ENCODE measurements at regions not wholly inside any gene's neighbourhood (a gene's known extent, or its start where the extent isn't known, plus 50 kb on each side); places are given as distances from the start of the nearest gene placed in this dataset.
A peak's percentile ranks its signal among the peaks of the same experiment; 100 is the strongest.
"Not testable (repeated sequence)": the region's sequence is repeated elsewhere in the genome, so short reads cannot be mapped to it uniquely, and the experiment has no call there.

DNA sequence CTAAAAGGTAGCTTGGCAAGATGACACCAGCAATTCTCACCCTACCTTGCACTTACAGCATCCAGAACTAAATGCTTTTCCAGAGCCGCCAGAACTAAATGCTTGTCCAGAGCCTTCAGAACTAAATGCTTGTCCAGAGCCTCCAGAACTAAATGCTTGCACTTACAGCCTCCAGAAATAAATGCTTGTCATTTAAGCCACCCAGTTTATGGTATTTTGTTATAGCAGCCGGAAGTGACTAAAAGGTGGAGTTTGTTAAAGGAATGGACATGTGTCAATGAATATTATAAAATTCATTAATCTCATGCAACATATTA lies 133.5 kb downstream of the GPX5 start:
- no peak for DNase-seq

GRCh38 chr6:28661097-28661713 lies 135.5 kb downstream of the GPX5 start:
- no peak for DNase-seq

DNA sequence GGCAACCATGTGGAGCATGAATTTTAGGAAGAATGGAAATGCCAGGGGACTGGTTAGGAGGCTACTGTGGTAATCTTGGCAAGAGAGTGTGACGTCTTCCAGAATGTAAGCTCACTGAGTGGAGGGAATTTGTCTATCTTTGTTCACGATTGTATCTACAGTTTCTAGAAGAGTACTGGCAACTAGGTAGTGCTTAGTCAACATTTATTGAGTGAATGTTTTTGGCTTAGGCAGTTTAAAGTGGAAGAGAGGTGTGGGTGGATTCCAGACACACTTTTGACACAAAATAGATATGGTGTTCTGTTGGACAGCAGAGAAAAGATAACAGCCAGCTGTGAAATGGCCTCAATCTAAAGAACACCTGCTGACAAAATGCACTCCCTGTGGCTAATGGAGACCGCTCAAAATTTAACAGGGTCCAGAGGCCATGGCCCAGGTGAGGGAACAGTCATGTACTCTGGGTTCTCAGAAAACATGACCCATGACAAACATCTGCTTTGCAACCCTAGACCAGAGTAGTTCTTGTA lies 139.3 kb downstream of the GPX5 start:
- DNase-seq = no peak

DNA sequence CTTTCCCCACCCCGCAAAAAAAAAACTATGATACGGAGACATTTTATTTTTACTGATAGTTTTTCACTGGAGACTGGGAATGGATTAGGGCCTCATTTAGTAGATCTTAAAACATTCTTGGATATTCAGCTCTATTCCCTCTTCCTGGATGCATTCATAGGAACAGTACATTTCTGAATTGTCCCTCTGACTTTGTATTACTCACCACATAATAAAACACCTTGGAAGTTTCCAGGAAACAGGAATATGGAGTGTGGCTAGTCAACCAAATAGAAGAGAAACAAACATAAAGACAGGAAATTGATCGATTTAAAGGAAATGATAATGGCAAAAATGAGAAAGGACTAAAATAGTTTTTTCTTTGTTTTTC lies 147.7 kb downstream of the GPX5 start:
- no peak for DNase-seq

GRCh38 chr6:28673787-28674671 lies 148.3 kb downstream of the GPX5 start:
- peak; percentile 74 for DNase-seq

GRCh38 chr6:28675600-28675999 lies 149.9 kb downstream of the GPX5 start:
- no peak for DNase-seq

DNA sequence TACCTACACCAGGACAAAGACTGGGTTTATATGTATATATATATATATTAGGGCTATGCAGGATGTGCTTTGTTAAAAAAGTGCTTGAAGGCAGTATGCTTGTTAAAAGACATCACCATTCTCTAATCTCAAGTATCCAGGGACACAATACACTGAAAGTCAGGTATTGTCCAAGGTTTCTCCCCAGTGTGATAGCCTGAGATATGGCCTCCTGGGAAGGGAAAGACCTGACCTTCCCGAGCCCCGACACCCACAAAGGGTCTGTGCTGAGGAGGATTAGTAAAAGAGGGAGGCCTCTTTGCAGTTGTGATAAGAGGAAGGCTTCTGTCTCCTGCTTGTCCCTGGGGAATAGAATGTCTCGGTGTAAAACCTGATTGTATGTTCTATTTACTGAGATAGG lies 156.9 kb downstream of the GPX5 start:
- DNase-seq = no peak

DNA sequence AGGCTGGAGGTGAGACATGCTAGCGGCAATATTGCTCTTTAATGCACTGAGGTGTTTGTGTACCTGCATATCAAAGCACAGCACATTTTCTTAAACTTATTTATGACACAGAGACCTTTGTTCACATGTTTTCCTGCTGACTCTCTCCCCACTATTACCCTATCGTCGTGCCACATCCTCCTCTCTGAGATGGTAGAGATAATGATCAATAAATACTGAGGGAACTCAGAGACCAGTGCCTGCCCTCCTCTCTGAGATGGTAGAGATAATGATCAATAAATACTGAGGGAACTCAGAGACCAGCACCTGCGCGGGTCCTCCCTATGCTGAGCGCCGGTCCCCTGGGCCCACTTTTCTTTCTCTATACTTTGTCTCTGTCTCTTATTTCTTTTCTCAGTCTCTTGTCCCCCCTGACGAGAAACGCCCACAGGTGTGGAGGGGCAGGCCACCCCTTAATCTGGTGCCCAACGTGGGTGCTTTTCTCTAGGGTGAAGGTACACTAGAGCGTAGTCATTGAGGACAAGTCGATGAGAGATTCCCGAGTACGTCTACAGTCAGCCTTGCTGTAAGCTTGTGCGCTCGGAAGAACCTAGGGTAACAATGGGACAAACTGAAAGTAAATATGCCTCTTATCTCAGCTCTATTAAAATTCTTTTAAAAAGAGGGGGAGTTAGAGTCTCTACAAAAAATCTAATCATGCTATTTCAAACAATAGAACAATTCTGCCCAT lies 157.4 kb downstream of the GPX5 start:
- not testable (repeated sequence) for DNase-seq

- peak; percentile 75 for DNase-seq
Observed at GRCh38 chr6:28683945-28684538, 158.4 kb downstream of the GPX5 start.

DNA sequence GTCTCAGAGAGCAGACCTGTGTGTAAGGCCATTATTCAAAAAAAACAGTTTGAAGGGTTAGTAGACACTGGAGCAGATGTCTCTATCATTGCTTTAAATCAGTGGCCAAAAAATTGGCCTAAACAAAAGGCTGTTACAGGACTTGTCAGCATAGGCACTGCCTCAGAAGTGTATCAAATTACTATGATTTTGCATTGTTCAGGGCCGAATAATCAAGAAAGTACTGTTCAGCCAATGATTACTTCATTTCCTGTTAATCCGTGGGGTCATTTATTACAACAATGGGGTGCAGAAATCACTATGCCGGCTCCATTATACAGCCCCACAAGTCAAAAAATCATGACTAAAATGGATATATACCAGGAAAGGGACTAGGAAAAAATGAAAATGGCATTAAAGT lies 160.3 kb downstream of the GPX5 start:
- DNase-seq = peak; percentile 84

- DNase-seq = peak; percentile 90
Observed at GRCh38 chr6:28686446-28687027, 160.9 kb downstream of the GPX5 start.

DNA sequence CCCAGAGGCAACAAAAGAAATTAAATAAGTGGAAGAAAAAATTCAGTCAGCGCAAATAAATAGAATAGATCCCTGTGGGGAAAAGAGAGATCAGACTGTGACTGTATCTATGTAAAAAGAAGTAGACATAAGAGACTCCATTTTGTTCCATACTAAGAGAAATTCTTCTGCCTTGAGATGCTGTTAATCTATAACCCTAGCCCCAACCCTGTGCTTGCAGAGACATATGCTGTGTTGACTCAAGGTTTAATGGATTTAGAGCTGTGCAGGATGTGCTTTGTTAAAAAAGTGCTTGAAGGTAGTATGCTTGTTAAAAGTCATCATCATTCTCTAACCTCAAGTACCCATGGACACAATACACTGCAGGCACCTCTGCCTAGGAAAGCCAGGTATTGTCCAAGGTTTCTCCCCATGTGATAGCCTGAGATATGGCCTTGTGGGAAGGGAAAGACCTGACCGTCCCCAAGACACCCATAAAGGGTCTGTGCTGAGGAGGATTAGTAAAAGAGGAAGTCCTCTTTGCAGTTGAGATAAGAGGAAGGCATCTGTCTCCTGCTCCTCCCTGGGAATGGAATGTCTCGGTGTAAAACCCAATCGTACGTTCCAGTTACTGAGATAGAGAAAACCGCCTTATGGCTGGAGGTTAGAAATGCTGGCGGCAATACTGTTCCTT lies 161.8 kb downstream of the GPX5 start:
- not testable (repeated sequence) for DNase-seq

DNA sequence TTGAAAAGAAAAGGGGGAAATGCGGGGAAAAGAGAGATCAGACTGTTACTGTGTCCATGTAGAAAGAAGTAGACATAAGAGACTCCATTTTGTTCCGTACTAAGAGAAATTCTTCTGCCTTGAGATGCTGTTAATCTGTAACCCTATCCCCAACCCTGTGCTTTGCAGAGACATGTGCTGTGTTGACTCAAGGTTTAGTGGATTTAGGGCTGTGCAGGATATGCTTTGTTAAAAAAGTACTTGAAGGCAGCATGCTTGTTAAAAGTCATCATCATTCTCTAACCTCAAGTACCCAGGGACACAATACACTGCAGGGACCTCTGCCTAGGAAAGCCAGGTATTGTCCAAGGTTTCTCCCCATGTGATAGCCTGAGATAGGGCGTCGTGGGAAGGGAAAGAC lies 166.3 kb downstream of the GPX5 start:
- not testable (repeated sequence) for DNase-seq

GRCh38 chr6:28693033-28693750 lies 167.5 kb downstream of the GPX5 start:
- DNase-seq = no peak

GRCh38 chr6:28693751-28694443 lies 168.2 kb downstream of the GPX5 start:
- no peak for DNase-seq

DNA sequence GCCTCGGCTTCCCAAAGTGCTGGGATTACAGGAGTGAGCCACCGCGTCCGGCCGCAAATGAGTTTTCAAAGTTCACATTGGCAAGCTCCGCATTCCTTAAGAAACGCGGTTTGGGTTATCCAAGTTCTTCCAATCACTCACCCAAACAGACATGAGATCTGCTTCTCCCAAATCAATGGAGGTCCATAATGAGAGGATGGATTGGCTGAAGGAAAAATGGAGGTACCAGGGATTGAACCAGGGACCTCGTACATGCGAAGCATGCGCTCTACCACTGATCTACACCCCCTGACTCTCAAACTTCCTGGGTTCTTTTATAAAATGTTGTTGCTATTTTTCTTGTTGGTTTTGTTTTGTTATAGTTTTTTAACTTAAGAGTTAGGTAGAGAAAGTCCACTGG lies 170.0 kb downstream of the GPX5 start:
- DNase-seq = no peak

- no peak for DNase-seq
Observed at GRCh38 chr6:28696167-28696566, 170.5 kb downstream of the GPX5 start.

GRCh38 chr6:28696682-28697081 lies 171.0 kb downstream of the GPX5 start:
- DNase-seq = no peak

- DNase-seq = no peak
Observed at GRCh38 chr6:28707387-28708282, 182.0 kb downstream of the GPX5 start.

Data from dermis blood vessel endothelial cell (primary cell).